ENCODE measurements at regions not wholly inside any gene's neighbourhood (a gene's known extent, or its start where the extent isn't known, plus 50 kb on each side); places are given as distances from the start of the nearest gene placed in this dataset.
"Not testable (repeated sequence)": the region's sequence is repeated elsewhere in the genome, so short reads cannot be mapped to it uniquely, and the experiment has no call there.

GRCh38 chr2:132360964-132361363 is 55.6 kb upstream of the GPR39 start:
- not testable (repeated sequence) for TF ChIP-seq POLR2A, POLR2AphosphoS5 (IDR thresholded peaks at IDR 0.05)
- TF ChIP-seq, protein P1, sequence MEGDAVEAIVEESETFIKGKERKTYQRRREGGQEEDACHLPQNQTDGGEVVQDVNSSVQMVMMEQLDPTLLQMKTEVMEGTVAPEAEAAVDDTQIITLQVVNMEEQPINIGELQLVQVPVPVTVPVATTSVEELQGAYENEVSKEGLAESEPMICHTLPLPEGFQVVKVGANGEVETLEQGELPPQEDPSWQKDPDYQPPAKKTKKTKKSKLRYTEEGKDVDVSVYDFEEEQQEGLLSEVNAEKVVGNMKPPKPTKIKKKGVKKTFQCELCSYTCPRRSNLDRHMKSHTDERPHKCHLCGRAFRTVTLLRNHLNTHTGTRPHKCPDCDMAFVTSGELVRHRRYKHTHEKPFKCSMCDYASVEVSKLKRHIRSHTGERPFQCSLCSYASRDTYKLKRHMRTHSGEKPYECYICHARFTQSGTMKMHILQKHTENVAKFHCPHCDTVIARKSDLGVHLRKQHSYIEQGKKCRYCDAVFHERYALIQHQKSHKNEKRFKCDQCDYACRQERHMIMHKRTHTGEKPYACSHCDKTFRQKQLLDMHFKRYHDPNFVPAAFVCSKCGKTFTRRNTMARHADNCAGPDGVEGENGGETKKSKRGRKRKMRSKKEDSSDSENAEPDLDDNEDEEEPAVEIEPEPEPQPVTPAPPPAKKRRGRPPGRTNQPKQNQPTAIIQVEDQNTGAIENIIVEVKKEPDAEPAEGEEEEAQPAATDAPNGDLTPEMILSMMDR (IDR thresholded peaks at IDR 0.05 in 8 of 11, conservative IDR thresholded peaks at IDR 0.05 in 3 of 11): not testable (repeated sequence)

Data from spleen (tissue), 7 donors.